ENCODE measurements at regions not wholly inside any gene's neighbourhood (a gene's known extent, or its start where the extent isn't known, plus 50 kb on each side); places are given as distances from the start of the nearest gene placed in this dataset.

DNA sequence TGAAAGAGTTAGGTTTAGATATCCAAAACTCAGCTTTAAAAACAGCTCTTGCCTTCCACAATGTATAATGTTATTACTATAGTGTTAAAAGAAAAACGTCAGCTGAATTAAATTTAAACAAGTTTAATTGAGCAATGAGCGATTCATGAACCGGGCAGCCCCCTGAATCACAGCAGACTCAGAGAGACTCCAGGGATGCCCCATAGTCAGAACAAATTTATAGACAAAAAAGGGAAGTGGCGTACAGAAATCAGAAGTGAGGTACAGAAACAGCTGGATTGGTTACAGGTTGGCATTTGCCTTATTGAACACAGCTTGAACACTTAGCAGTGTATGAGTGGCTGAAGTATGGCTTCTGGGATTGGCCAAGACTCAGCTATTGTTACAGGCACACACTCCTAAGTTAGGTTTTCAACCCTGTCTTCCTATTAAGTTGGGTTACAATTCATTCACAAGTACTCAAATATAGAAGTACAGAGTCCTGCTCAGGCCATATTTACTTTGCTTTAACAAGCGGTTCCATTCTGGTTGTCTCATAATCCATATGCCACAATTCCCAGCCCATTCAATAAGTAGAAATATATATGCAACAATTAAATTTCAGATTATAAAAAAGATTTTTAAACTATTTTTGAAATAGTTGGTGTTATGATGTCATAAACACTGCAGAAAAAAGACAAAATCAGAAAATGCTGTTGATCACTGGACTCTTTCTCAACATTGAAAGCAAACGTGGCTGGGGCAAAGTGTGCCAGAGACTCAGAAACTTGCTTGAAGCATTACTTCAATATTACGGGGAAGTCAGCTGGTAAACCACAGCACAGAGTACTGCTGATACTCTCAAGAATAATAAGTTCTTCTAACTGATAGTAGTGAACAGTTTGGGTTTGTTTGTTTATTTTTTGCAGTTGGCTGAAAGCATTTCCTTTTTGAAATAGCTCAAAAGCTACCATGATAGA, 459.7 kb downstream of the RAB28 start:
- DNase-seq, result no peak

- DNase-seq, result no peak
These were observed 476.2 kb downstream of the RAB28 start for GRCh38 chr4:13007802-13008470.

GRCh38 chr4:12993923-12994322, 490.2 kb downstream of the RAB28 start:
- no peak for DNase-seq

- DNase-seq, result no peak
These were observed 496.9 kb downstream of the RAB28 start for GRCh38 chr4:12987284-12987683.

DNA sequence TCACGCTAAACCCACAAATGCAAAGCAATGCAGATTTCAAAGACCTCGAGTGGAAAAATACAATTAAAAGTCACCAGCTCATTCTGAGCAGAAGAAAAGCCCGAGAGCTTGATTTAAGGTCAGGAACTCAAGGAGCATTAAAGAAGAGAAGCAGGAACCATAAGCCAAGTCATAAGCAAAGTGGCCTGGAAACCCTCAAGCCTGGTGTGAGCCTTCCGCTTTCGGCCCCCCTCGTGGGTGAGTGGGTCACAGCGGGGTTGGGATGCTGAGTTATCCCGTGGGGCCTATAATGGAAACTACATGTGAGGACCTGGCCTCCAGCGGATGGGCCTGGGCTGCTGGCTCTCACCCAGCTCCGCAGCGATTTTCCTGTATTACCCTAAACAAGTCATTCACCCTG, 504.3 kb downstream of the RAB28 start:
- no peak for DNase-seq

DNA sequence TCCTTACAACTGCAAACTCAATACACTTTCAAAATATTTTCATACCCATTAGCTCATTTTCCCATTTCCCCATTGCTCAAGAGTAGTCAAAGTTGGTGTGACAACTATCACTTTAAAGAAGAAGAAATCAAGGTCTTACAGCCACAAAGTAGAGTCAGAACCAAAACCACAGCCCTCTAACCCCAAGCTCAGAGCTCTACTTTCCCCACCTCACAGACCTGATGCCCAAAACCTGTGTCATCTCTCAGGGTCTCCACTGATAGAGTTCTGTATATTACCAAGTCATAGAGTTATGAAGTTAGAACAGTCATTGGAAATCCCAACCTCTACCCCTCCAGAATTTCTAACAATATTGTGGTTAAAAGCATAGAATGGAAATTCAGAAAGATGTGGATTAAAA, 505.8 kb downstream of the RAB28 start:
- no peak for DNase-seq

GRCh38 chr4:12975511-12975910, 508.6 kb downstream of the RAB28 start:
- no peak for DNase-seq

DNA sequence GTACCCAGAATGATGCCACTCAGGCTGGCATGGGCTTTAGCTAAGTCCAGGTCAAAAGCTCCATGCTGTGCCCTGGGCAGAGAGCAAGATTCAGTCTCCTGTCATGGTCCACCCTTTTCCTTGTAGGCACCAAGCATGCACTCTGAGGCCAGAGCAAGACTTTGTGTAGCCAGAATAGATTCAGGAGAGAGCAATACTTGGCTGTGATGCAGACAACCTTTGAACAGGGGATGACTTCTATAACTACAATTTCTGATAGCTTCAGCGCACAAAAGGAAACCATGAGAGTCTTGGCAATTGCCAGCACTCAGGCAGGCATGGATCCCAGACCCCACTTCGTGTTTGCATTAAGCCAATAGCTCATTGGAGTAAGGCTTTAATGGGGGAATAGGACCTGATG, 510.6 kb downstream of the RAB28 start:
- DNase-seq, result no peak

GRCh38 chr4:12968345-12968744, 515.8 kb downstream of the RAB28 start:
- no peak for DNase-seq

GRCh38 chr4:12966726-12967125, 517.4 kb downstream of the RAB28 start:
- DNase-seq, result no peak

DNA sequence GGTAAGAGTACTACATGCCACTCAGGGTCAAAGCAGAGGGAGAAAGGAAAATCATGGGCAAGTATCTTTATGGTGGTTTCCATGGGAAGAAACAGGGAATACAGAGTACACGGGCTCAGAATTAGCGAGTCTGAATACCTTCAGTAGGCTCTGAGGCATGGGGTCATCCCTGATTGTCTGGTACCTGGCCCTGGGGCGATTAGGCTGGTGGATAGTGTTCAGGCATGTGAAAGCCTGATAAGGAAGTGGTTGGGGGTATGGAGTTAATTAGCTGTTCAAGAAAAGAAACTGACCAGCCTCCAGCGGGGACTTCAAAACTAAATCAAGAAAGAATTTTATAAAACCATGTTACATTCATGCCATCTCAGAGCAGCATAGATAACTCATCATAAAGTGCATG, 518.8 kb downstream of the RAB28 start:
- DNase-seq, result no peak

- DNase-seq, result no peak
These were observed 520.2 kb downstream of the RAB28 start for GRCh38 chr4:12963912-12964311.

- no peak for DNase-seq
These were observed 520.8 kb downstream of the RAB28 start for GRCh38 chr4:12963291-12963690.

DNA sequence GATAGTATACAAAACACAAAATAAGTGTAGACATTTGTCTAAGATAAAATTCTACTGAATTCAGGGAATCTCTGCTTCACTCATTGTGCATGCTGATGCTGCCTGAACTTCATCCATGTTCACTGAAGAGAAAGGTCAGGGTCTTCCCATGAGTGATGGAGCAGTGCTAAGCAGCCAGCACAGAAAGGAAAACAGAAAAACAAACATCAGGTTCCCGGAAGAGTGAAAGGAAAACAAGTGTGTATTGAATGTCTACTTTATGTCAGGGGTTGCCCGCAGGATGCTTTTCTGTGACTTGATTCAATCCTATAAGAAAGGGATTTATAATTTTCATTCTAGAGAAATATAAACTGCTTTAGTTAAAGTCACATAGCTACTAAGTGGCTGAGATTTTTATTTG, 522.4 kb downstream of the RAB28 start:
- DNase-seq, result no peak

GRCh38 chr4:12958436-12958835, 525.7 kb downstream of the RAB28 start:
- no peak for DNase-seq

GRCh38 chr4:12957108-12957507, 527.0 kb downstream of the RAB28 start:
- no peak for DNase-seq

GRCh38 chr4:12956026-12956425, 528.1 kb downstream of the RAB28 start:
- no peak for DNase-seq

GRCh38 chr4:12949719-12950490, 534.2 kb downstream of the RAB28 start:
- no peak for DNase-seq

DNA sequence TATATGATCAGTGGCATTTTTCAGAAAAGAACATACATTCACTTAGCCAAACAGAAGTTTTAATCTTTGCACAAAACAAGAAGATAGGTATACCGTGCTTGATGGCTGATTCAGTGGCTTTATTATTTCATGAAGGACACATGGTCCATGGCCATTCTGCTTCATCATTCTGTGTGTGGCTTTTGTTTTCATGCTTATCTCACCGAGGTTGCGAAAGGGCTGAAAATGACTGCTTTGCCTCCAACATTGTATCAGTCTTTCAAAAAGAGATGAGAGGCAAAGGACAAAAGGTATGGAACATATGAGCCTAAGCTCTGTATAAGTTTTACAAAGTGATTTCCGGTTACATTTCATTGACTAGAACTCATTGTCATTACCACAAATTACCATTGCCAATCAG, 541.1 kb downstream of the RAB28 start:
- DNase-seq, result no peak

- no peak for DNase-seq
These were observed 550.3 kb downstream of the RAB28 start for GRCh38 chr4:12933760-12934221.

GRCh38 chr4:12932203-12932788, 551.8 kb downstream of the RAB28 start:
- no peak for DNase-seq

DNA sequence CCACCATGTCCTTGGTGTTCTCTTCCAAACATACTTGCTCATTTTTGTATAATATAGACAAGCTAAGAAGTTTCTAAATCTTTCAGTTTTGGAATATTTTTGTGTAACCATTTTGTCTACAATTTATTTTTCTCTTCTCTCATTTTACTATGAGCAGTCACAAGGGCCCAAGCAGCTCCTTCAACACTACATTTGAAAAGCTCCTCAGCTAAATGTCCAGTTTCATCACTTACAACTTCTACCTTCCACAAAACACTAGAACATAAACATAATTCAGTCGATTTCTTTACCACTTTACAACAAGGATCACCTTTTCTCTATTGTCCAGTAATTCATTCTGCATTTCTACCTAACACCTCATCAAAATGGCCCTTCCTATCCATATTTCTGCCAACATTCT, 554.4 kb downstream of the RAB28 start:
- DNase-seq, result no peak

GRCh38 chr4:12928751-12929150, 555.4 kb downstream of the RAB28 start:
- DNase-seq, result no peak

All from activated CD4-positive, alpha-beta T cell treated with anti-CD3 and anti-CD28 coated beads, Interleukin-2, amount 50 U/mL, for 48 hours (primary cell).